ENCODE measurements at regions not wholly inside any gene's neighbourhood (a gene's known extent, or its start where the extent isn't known, plus 50 kb on each side); places are given as distances from the start of the nearest gene placed in this dataset.

DNA sequence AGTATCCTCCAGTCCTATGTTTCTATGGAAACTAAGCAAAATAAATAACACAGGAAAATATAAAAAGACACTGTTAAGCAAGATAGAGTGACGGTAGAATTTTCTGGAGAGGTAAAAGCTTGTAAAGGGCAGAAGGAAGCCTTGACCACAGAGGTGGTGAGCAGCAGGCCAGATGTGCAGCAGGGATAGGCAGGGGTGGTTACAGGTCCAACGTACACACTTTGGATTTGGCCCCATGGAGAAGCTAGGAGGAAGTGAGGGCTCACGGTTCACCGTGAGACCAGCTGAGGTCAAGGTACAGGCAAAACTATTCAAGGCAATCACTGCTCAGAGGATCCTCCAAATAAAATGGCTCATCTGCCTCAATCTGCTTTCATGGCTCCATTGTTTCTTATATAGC lies 242.8 kb downstream of the B3GLCT start:
- no peak for DNase-seq

DNA sequence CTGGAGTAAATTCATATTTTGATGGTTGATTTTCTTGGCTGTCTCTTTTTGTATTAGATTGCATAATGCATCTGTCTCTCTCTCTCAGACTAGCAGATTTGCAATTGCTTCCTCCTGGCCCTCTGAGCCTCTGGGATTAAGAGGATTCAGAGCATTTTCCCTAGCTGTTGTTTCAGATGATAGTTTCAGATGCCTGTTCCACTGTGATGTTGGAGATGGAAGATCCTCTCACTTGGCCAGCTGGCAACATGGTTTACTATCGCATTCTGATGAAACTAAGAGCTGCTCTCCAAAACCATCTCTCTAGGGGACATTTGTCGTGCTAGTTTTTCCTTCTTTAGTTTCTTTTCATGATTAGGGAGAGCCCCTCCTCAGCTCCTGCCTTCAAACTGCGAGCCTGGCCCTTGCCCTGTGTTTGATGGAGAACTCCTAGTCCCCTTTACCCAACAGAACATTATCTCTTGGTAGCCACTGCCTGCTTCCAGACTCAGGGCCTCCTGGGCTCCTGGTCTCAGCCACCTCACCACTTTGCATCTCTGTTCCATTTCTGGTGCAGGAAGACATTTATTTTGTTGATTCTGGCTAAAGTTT lies 244.6 kb downstream of the B3GLCT start:
- no peak for DNase-seq

DNA sequence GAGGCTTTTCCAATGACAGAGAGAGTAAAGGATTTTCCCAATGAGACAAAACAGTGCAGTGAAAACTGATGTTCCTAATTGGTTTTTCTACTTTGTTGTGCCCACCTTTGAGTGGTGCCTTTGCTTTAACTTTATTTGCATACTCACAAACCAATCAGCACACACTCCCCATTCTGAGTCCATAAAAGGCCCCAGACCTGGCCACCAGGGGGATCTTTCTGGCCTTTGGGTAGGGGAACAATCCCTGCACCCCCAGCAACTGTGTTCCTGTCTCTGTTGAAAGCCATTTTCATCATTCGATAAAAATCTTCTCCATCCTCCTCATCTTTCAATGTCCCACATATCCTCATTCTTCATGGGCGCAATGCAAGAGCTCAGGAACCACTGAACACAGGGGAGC lies 252.8 kb downstream of the B3GLCT start:
- DNase-seq, result no peak

DNA sequence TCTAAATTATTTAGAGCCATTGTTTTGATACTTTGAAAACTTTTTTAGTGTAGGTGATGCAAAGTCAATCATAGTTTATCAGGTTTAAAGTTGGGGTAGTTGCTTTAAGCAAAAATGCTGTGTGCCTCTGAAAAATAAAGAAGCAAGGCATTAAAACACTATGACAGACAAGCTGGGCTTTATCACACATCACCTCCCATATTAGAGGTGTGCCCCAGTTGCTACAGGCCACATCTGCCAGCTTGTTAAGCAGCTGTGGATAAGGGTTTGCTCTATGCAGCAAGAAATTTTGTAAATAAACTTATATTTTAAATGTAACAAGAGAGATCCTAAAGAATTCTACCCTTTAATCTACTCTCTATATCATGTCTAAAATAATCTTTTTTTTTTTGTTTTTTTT lies 255.8 kb downstream of the B3GLCT start:
- DNase-seq, result no peak

DNA sequence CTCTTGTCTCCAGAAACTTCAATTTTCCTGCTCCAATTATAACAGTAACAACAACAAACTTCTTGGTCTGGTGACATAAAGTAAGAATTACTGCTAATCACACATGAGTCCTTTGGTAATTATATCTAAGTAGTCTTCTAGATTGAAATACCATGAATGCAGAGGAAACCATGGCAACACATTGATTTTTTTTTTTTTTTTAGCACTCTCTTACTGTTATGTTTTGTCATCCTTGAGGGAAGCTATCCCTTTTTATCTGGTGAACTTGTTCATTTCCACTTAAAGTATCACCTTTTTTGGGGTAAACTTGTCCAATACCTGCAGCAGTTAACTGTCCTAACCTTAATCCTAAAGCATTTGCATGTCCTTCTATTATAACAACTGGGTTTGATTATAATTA lies 256.3 kb downstream of the B3GLCT start:
- no peak for DNase-seq

DNA sequence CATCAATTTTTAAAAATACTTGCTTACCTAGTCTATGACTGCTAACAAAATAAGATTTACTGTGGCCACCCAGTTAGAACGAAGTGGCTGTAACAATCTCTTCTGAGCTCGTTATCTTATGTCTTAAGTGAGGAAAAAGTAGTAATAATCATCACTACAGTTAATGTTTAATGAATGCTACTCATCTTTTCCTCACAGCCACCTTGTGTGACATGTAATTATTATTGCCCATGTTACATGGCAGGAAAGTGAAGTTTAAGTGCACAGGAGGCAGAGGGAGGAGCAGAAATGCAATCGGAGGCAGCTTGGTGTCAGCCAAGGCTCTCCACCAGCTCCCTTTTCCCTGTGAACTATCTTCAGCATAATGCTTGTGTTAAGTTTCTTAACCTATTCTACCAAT lies 260.3 kb downstream of the B3GLCT start:
- DNase-seq, result no peak

DNA sequence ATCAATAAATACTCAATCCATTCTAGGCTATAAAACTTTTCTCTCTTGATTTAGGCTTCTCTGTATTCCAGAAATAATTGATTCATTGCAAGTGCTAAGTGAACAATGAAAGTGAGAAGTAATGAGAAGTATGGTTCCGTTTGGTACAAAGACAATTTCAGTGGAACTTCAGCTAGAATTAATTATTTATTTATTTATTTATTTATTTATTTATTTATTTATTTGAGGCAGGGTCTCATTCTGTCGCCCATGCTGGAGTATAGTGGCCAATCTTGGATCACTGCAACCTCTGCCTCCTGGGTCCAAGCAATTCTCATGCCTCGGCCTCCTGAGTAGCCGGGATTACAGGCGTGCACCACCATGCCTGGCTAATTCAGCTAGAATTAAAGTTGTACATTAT lies 262.1 kb downstream of the B3GLCT start:
- DNase-seq, result no peak

DNA sequence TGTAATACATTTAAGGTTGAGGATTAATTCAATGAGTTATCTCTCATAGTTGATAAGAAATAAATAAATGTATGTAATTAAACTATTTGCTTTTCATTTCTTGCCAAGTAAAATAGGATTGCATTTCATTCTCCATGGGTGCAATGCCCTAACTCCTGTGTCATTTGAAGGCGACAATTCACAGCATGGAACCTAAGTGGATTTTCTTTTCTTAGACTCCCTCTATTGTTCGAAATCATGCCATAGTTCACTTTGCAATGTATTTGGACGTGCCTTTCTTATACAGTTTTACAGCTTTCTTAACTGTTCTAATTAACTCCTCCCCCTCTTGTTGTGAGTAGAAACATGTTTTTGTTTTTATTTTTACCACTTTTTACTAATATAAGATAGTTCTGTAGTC lies 263.0 kb downstream of the B3GLCT start:
- no peak for DNase-seq

DNA sequence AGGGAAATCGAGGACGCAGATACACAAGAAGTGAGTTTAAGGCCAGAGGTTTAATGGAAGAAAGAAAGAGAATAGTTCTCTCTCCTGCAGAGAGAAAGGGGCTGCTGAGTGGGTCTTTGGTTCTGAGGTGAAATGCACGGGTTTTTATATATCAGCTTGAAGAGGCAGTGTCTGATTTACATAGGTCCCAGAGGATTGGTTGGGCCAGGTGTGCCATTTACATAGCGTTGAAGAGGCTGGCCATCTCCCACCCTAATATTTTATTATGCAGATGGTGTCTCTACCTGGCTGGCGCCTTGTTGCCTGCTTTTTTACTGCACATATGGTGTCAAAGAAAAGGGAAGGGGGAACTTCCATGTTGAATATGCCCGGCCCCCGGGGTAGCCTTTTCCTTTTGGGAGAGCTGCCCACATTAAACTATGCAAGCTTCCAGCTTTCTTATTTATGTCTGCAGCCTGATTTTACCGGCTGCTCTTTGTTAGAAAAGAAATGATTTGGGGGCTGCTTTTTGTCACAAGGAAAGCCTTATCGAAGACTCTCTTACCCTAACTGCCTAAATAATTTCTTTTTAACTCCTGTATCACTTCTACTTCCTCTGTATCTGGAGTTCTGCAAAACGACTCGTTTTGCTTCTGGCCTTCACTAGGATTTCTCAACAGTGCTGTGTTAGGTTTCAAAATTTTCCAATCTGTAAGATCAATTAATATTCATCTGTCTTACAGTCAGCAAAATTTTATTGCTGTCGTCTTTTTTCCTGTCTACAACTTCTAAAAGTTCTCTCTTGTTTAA lies 268.5 kb downstream of the B3GLCT start:
- DNase-seq, result no peak

DNA sequence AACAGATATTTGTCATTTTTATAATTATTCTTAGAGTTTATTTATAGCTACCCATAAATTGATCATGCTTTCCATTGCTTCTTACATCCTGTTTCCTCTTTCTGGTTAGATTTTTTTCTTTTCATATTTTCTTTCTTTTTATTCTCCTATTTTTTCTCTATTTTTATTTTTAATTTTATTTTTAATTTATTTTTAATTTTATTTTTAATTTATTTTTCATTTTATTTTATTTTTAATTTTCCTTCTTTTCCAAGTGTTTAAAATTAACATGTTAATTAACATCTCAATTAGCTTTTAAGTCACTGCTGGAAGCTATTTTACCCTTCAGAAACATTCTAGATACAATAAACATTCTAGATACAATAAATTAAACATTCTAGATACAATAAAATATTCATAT lies 269.6 kb downstream of the B3GLCT start:
- no peak for DNase-seq

DNA sequence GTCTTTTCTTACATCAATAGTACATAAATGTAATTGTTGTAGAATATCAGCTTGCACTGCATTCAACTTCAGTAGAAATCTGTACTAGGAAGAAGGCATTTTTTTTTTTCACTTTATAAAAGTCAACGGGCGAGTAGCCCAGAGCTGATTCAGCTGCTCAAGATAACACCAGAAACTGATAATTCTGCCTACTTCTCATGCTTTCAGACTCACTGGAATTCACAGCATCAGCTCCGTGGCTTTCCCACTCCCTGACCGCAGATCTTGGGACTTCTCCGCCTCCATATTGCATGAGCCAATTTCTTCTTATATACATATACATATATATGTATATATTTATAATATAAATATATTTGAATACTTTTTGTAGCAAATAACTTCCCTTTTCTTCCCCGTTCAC lies 263.1 kb upstream of the RXFP2 start:
- no peak for DNase-seq

DNA sequence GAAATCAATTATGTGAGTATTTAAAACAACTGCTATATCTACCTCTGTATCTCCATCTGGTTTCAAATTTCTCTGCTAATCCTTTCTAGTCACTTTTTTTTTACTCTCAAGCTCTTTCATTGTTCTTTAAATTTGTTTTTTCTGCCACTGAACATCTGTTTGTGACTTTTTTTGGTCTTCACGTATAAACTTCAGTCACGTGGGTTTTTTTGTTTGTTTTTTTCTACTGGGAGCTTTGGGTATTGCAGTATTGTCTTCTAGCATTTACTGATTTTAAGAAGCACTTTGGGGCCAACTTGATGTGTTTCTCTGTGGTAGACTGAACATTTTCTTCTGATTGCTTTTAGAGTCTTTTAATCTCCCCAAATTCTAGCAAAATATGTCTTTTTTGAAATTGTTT lies 262.6 kb upstream of the RXFP2 start:
- no peak for DNase-seq

DNA sequence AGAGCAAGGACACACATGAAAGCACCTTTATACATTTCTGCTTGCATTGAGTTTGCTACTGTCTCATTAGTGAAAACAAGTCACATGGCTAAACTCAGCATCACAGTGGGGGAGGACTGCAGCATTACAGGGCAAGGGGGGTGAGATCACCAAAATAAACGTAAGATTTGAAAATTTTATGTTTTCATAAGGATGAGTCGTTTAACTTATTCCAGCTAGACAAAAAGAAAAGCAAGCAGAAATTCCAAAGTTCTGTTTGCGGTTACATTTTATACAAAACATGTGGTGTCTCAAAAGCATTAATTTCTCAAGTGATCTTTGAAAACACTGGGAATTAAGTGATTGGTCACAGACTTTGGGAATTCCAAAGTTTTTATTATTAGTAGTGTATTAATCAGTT lies 261.4 kb upstream of the RXFP2 start:
- DNase-seq, result no peak

DNA sequence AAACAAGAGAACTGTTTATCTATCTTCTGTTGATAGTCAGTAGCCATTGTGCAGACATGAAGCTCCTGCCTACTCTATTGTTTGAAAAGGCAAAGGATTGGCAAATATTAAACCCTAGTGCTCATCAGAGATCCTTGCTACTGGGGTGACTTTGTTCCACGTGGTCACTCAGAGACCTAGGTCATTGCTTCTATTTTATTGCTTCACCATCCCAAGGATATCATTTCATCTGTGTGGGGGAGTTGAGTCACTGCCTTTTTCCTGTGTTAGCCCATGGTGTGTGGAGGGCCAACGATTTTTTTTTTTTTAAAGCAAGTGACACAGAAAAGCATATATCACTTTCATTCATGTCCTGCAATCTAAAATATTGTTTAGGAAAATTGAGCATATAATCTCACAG lies 254.1 kb upstream of the RXFP2 start:
- no peak for DNase-seq

DNA sequence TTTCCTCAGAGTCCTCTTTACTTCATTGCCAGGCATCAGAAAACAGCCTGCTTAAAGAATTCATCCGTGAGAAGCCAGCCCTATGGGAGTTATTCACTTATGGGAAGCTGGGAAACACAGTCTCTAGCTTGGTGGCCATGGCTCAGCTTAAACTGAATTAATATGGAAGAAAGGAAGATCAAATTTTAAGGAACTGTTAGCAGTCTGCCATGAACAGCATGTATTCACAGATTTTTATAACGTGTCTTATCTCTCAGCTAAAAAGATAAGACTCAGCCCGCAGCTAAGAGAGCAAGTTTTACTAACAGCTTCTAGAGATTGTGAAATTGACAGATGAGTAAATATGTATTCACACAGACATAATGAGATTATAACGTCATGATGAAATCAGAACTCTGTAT lies 253.7 kb upstream of the RXFP2 start:
- no peak for DNase-seq

DNA sequence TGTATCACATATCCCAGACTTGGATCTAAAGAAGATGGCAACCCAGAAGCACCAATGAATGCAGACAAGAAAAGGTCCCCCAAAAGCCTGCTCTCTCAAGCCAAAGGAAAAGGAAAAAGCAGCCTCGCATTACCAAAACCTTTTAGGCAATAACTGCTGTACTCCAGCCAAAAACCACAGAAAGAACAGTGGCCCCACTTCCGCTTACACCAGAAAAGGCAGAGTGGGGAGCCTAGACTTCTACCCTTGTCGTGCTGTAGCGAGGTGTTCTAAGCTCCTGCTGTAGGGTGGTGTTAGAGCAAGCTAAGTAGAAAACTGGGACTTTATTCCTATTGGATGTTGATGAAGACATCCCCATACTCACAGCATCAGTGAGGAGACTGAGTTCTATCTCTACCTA lies 244.0 kb upstream of the RXFP2 start:
- DNase-seq, result no peak

DNA sequence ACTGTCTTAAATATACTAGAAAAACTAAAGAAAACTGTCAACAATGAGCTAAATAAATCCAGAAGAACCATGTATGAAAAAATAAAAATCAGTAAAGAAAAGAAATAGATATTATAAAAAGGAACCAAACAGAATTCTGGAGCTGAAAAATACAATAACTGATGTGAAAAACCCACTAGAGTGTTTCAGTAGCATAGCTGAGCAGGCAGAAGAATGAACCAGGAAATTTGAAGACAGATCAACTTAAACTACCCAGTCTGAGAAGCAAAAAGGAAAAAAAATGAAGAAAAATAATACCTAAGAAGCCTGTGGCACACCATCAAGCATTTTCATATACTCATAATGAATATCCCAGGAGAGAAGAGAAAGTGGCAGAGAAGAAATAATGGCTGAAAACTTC lies 240.1 kb upstream of the RXFP2 start:
- DNase-seq, result no peak

DNA sequence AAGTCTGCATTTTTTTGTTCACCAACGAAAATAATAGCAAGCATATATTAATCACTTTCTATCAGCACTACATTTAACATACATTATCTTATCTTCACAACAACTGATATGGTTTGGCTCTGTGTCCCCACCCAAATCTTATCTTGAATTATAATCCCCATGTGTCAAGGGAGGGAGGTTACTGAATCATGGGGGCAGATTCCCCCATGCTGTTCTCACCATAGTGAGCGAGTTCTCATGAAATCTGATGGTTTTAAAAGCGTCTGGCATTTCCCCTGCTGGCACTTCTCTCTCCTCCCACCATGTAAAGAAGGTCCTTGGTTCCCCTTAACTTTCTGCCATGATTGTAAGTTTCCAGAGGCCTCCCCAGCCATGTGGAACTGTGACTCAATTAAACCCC lies 235.7 kb upstream of the RXFP2 start:
- DNase-seq, result no peak

DNA sequence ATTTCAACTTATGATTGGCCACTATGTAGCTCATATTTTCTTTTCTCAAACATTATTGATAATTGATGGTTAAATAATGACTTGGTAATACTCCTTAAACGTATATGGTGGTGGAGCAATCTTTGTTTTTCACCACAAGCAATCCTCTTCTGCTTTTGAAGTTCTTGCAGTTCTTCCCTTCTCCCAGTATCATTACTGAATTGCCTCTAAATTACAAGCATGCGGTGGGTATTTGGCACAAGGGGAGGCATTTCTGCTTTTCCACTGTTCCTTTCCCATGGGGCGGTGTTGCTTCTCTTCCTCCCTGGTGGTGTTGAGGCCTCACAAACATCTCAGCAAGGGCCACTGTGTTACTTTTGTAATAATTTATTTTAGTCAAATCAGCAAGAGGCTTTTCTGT lies 234.4 kb upstream of the RXFP2 start:
- DNase-seq, result no peak

DNA sequence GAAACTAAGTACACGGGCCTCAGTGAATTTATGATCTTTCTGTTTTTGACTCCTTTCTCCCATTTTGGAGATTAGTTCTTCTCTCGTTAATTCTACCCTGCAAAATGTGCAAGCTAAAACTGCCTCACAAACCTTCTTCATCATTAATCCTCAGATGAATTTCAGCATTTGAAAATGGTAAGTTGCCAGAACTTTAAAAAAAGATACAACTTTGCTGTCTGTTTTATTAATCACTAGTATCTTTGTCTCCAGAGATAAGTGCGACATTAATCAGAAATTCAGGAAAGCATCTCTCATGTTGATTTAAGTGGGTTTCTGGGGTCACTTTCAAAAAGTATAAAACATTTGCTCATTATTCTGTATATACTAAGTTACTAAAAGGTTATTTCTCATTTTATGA lies 227.0 kb upstream of the RXFP2 start:
- no peak for DNase-seq

DNA sequence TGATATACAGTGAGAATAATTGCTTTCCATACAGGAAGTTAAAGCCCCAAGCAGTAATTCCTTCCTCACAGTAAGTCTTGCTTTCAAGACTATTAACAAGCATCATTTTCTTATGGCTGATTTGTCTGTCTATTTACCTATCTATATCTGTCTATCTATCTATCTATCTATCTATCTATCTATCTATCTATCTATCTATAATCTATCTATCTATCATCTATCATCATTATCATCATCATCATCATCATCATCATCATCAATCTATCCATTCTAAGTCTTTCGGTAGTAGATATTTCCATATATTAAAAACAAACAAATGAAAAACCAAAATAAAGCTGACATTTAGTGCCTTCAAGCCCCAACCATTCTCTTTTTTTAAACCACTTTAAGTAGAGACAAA lies 224.4 kb upstream of the RXFP2 start:
- no peak for DNase-seq

DNA sequence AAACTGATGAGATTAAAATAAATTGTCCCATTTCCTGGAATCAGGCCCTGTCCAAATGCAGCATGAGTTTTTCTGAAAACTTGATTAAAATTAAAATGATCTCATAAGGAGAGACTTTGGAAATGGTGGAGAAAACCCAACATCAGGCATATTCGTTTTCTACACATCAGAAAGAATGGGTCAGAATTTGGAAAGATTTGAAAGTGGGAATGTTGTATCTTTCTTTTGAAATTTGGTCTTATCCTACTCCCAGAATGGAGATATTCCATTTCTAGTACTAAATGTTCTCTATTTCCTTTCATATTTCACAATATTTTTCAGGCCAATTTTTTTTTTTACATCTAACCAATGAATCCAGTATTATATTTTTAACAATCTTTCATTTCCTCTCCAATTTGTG lies 223.9 kb upstream of the RXFP2 start:
- DNase-seq, result no peak

DNA sequence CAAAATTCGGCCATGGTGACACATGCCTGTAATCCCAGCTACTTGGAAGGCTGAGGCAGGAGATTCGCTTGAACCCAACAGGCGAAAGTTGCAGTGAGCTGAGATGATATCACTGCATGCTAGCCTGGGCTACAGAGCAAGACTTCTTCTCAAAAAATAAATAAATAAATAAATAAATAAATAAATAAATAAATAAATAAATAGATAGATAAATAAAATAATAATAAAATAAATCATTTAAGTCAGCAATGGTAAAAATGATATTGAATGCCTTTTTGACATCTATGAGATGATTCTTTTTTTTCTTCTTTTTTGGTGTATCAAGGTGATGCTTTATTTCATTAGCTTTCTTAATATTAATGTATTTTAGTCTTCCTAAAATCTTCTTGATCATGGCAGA lies 221.7 kb upstream of the RXFP2 start:
- no peak for DNase-seq

DNA sequence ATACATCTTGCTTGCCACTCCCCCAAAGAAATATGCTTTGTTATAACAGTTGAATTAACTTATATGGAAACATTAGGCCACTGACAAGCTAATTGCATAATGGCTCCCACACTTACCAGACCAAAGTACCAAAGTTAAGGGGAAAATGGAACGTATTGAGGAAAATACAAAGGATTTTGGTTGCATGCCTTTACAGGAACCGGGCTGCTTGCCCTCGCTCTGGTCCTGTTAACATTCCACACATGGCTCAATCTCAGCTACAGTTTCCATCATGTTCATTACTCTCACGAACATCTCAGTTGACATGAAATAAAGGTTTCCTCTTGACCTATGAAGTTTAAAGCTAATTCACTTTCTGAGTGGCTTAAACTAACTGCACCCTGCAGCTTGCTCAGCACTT lies 220.7 kb upstream of the RXFP2 start:
- DNase-seq, result no peak

DNA sequence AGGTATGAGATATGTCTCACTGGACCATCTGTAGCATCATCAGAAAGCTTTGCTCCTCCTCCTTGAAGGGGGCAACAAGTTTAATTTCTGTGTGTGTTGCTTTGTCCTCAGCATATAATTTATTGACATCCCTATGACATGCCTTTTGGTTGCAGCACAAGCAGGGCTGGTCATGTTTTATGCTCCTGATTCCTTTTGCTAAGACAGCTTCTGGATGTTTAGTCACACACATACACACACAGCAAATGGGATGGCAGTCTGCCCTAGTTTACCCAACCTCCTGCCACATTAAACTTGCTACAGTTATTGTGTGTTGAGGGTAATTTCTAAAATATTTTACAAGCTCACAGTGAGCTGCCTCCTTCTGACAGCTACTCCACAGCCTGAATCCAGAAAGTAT lies 217.9 kb upstream of the RXFP2 start:
- no peak for DNase-seq
